ENCODE measurements at regions not wholly inside any gene's neighbourhood (a gene's known extent, or its start where the extent isn't known, plus 50 kb on each side); places are given as distances from the start of the nearest gene placed in this dataset.

- ChIA-PET POLR2A (no interaction called here), CTCF (no interaction called here)
- H3K36me3 Mint-ChIP-seq (ENCODE audit: low read depth): no peaks in the 10 kb centered on the region
- H3K9me3 Mint-ChIP-seq (ENCODE audit: low read depth): no peaks in the 10 kb centered on the region
- H3K4me3 Mint-ChIP-seq: no peak overlapping the region
- no peak for DNase-seq
- H3K4me1 Mint-ChIP-seq: no peaks in the 10 kb centered on the region
- no peak overlapping the region for H3K27ac Mint-ChIP-seq
- intact Hi-C loops (cut with DNase I, micrococcal nuclease): no loop called here
- H3K27me3 Mint-ChIP-seq: peaks cover 14% of the 10 kb centered on the region
- ATAC-seq: no peak
These were observed 186.5 kb upstream of the NAV2 start for GRCh38 chr11:19526119-19526518.

GRCh38 chr11:19525714-19526113 lies 186.9 kb upstream of the NAV2 start:
- Mint-ChIP-seq H3K27me3 (peaks cover 14% of the 10 kb centered on the region), H3K4me3 (no peak overlapping the region), H3K36me3 (ENCODE audit: low read depth) (no peaks in the 10 kb centered on the region), H3K27ac (no peak overlapping the region), H3K4me1 (no peaks in the 10 kb centered on the region), H3K9me3 (ENCODE audit: low read depth) (no peaks in the 10 kb centered on the region)
- no peak for DNase-seq
- POLR2A ChIA-PET: no interaction called here
- CTCF ChIA-PET: no interaction called here
- intact Hi-C loops (cut with DNase I, micrococcal nuclease): no loop called here
- ATAC-seq: no peak

GRCh38 chr11:19525276-19525675 lies 187.4 kb upstream of the NAV2 start:
- H3K4me1 Mint-ChIP-seq: no peaks in the 10 kb centered on the region
- no peaks in the 10 kb centered on the region for H3K36me3 Mint-ChIP-seq (ENCODE audit: low read depth)
- CTCF ChIA-PET: no interaction called here
- H3K4me3 Mint-ChIP-seq: no peak overlapping the region
- intact Hi-C loops (cut with DNase I, micrococcal nuclease): no loop called here
- ATAC-seq: no peak
- no peak for DNase-seq
- POLR2A ChIA-PET: no interaction called here
- H3K27me3 Mint-ChIP-seq: peaks cover 14% of the 10 kb centered on the region
- H3K9me3 Mint-ChIP-seq (ENCODE audit: low read depth): no peaks in the 10 kb centered on the region
- H3K27ac Mint-ChIP-seq: no peak overlapping the region

- peaks cover 13% of the 10 kb centered on the region for H3K27me3 Mint-ChIP-seq
- DNase-seq (no peak), ATAC-seq (no peak)
- ChIA-PET CTCF (interaction anchor here (0.8 kb wide), 1 partner anchor 29 kb away, joined by 3 read pairs; no protein-coding TSS in a partner anchor), POLR2A (no interaction called here)
- H3K36me3 Mint-ChIP-seq (ENCODE audit: low read depth): no peaks in the 10 kb centered on the region
- no peak overlapping the region for H3K4me3 Mint-ChIP-seq
- H3K9me3 Mint-ChIP-seq (ENCODE audit: low read depth): no peaks in the 10 kb centered on the region
- no peak overlapping the region for H3K27ac Mint-ChIP-seq
- H3K4me1 Mint-ChIP-seq: no peaks in the 10 kb centered on the region
- intact Hi-C loops (cut with DNase I, micrococcal nuclease): no loop called here
These were observed 188.4 kb upstream of the NAV2 start for GRCh38 chr11:19524171-19524671.

- H3K9me3 Mint-ChIP-seq (ENCODE audit: low read depth): no peaks in the 10 kb centered on the region
- ATAC-seq (no peak), DNase-seq (no peak)
- intact Hi-C loops (cut with DNase I, micrococcal nuclease): no loop called here
- H3K27ac Mint-ChIP-seq: no peak overlapping the region
- no peaks in the 10 kb centered on the region for H3K36me3 Mint-ChIP-seq (ENCODE audit: low read depth)
- POLR2A ChIA-PET: no interaction called here
- no peaks in the 10 kb centered on the region for H3K4me1 Mint-ChIP-seq
- no peak overlapping the region for H3K4me3 Mint-ChIP-seq
- CTCF ChIA-PET: no interaction called here
- peaks cover 4% of the 10 kb centered on the region for H3K27me3 Mint-ChIP-seq
These were observed 192.0 kb upstream of the NAV2 start for GRCh38 chr11:19520681-19521080.

GRCh38 chr11:19519912-19520641 lies 192.6 kb upstream of the NAV2 start:
- H3K36me3 Mint-ChIP-seq (ENCODE audit: low read depth): no peaks in the 10 kb centered on the region
- no peak for ATAC-seq
- ChIA-PET POLR2A (no interaction called here), CTCF (no interaction called here)
- intact Hi-C loops (cut with DNase I, micrococcal nuclease): no loop called here
- H3K9me3 Mint-ChIP-seq (ENCODE audit: low read depth): no peaks in the 10 kb centered on the region
- no peak overlapping the region for H3K4me3 Mint-ChIP-seq
- peaks cover 5% of the 10 kb centered on the region for H3K27me3 Mint-ChIP-seq
- H3K27ac Mint-ChIP-seq: no peak overlapping the region
- DNase-seq: no peak
- no peaks in the 10 kb centered on the region for H3K4me1 Mint-ChIP-seq

- Mint-ChIP-seq H3K9me3 (ENCODE audit: low read depth) (no peaks in the 10 kb centered on the region), H3K4me1 (no peaks in the 10 kb centered on the region), H3K27me3 (peaks cover 7% of the 10 kb centered on the region), H3K27ac (no peak overlapping the region), H3K4me3 (no peak overlapping the region), H3K36me3 (ENCODE audit: low read depth) (no peaks in the 10 kb centered on the region)
- ATAC-seq (no peak), DNase-seq (no peak)
- intact Hi-C loops (cut with DNase I, micrococcal nuclease): no loop called here
- ChIA-PET CTCF (no interaction called here), POLR2A (no interaction called here)
These were observed 193.3 kb upstream of the NAV2 start for GRCh38 chr11:19519353-19519752.

GRCh38 chr11:19513253-19513652 lies 199.4 kb upstream of the NAV2 start:
- intact Hi-C loops (cut with DNase I, micrococcal nuclease): no loop called here
- DNase-seq (no peak), ATAC-seq (no peak)
- Mint-ChIP-seq H3K9me3 (ENCODE audit: low read depth) (no peaks in the 10 kb centered on the region), H3K4me1 (no peaks in the 10 kb centered on the region), H3K27ac (no peak overlapping the region), H3K27me3 (peaks cover 22% of the 10 kb centered on the region), H3K36me3 (ENCODE audit: low read depth) (no peaks in the 10 kb centered on the region), H3K4me3 (no peak overlapping the region)
- ChIA-PET CTCF (no interaction called here), POLR2A (no interaction called here)

GRCh38 chr11:19512618-19513017 lies 200.0 kb upstream of the NAV2 start:
- POLR2A ChIA-PET: no interaction called here

GRCh38 chr11:19511413-19512183 lies 201.0 kb upstream of the NAV2 start:
- no peak overlapping the region for H3K4me3 Mint-ChIP-seq
- no peaks in the 10 kb centered on the region for H3K9me3 Mint-ChIP-seq (ENCODE audit: low read depth)
- DNase-seq (no peak), ATAC-seq (no peak)
- ChIA-PET POLR2A (no interaction called here), CTCF (no interaction called here)
- H3K27ac Mint-ChIP-seq: no peak overlapping the region
- no peaks in the 10 kb centered on the region for H3K36me3 Mint-ChIP-seq (ENCODE audit: low read depth)
- no peaks in the 10 kb centered on the region for H3K4me1 Mint-ChIP-seq
- H3K27me3 Mint-ChIP-seq: peaks cover 21% of the 10 kb centered on the region
- intact Hi-C loops (cut with DNase I, micrococcal nuclease): no loop called here

More at GRCh38 chr11:19512618-19513017, 200.0 kb upstream of the NAV2 start:
- Mint-ChIP-seq H3K9me3 (ENCODE audit: low read depth) (no peaks in the 10 kb centered on the region), H3K4me3 (no peak overlapping the region), H3K36me3 (ENCODE audit: low read depth) (no peaks in the 10 kb centered on the region), H3K4me1 (no peaks in the 10 kb centered on the region), H3K27ac (no peak overlapping the region), H3K27me3 (peaks cover 22% of the 10 kb centered on the region)
- ATAC-seq: no peak
- CTCF ChIA-PET: no interaction called here
- intact Hi-C loops (cut with DNase I, micrococcal nuclease): no loop called here
- DNase-seq: no peak

- Mint-ChIP-seq H3K4me1 (no peaks in the 10 kb centered on the region), H3K27me3 (peaks cover 20% of the 10 kb centered on the region), H3K9me3 (ENCODE audit: low read depth) (no peaks in the 10 kb centered on the region), H3K4me3 (no peak overlapping the region), H3K36me3 (ENCODE audit: low read depth) (no peaks in the 10 kb centered on the region), H3K27ac (no peak overlapping the region)
- CTCF ChIA-PET: no interaction called here
- POLR2A ChIA-PET: no interaction called here
- intact Hi-C loops (cut with DNase I, micrococcal nuclease): no loop called here
- ATAC-seq: no peak
- no peak for DNase-seq
These were observed 201.6 kb upstream of the NAV2 start for GRCh38 chr11:19511066-19511412.

GRCh38 chr11:19510468-19510867 lies 202.2 kb upstream of the NAV2 start:
- DNase-seq (no peak), ATAC-seq (no peak)
- Mint-ChIP-seq H3K27me3 (peaks cover 16% of the 10 kb centered on the region), H3K4me1 (no peaks in the 10 kb centered on the region), H3K4me3 (no peak overlapping the region), H3K27ac (no peak overlapping the region), H3K36me3 (ENCODE audit: low read depth) (no peaks in the 10 kb centered on the region), H3K9me3 (ENCODE audit: low read depth) (no peaks in the 10 kb centered on the region)
- intact Hi-C loops (cut with DNase I, micrococcal nuclease): no loop called here
- CTCF ChIA-PET: interaction anchor here (0.9 kb wide), 1 partner anchor 32 kb away, joined by 4 read pairs; no protein-coding TSS in a partner anchor
- POLR2A ChIA-PET: no interaction called here

Measured in activated CD4-positive, alpha-beta T cell treated with anti-CD3 and anti-CD28 coated beads for 36 hours (primary cell).